Endothelial cell (in vitro differentiated cells): ENCODE measurements at regions not wholly inside any gene's neighbourhood (a gene's known extent, or its start where the extent isn't known, plus 50 kb on each side); places are given as distances from the start of the nearest gene placed in this dataset.

Experiments
- DNase-seq: peaks from one replicate; pipeline ENCODE4 v3.0.0; 2021; ENCODE audit warnings: low spot score
- H3K27ac Mint-ChIP-seq: one replicate; pipeline ENCODE4 v1.8.0; 2021; ENCODE audit warnings: mixed read lengths, inconsistent platforms; ENCODE audit not compliant: unreplicated experiment
- H3K27me3 Mint-ChIP-seq: one replicate; pipeline ENCODE4 v1.8.0; 2021; ENCODE audit warnings: mild to moderate bottlenecking, moderate library complexity, mixed read lengths, inconsistent platforms; ENCODE audit not compliant: unreplicated experiment
- H3K36me3 Mint-ChIP-seq: one replicate; pipeline ENCODE4 v1.8.0; 2021; ENCODE audit warnings: mild to moderate bottlenecking, low read depth, mixed read lengths, inconsistent platforms; ENCODE audit not compliant: unreplicated experiment
- H3K4me1 Mint-ChIP-seq: one replicate; pipeline ENCODE4 v1.8.0; 2021; ENCODE audit warnings: mild to moderate bottlenecking, mixed read lengths, inconsistent platforms; ENCODE audit not compliant: unreplicated experiment
- H3K4me3 Mint-ChIP-seq: one replicate; pipeline ENCODE4 v1.8.0; 2021; ENCODE audit warnings: mild to moderate bottlenecking, mixed read lengths, inconsistent platforms; ENCODE audit not compliant: unreplicated experiment
- H3K9me3 Mint-ChIP-seq: one replicate; pipeline ENCODE4 v1.8.0; 2021; ENCODE audit warnings: mixed read lengths, inconsistent platforms; ENCODE audit not compliant: unreplicated experiment
- CTCF ChIP-seq: fragments of 200-600 bp; sonication (generic); IDR thresholded peaks from one replicate; pipeline ENCODE4 v1.5.0; 2021; ENCODE audit warnings: antibody characterized with exemption; ENCODE audit not compliant: unreplicated experiment

GRCh38 chr5:30878746-30879145, 314.7 kb upstream of the CDH6 start:
- no peak overlapping the region for H3K27ac Mint-ChIP-seq
- H3K4me3 Mint-ChIP-seq = no peak overlapping the region

GRCh38 chr5:30878296-30878695, 315.2 kb upstream of the CDH6 start:
- Mint-ChIP-seq H3K36me3 (no peaks in the 10 kb centered on the region), H3K9me3 (no peaks in the 10 kb centered on the region), H3K4me1 (no peaks in the 10 kb centered on the region), H3K27ac (no peak overlapping the region), H3K4me3 (no peak overlapping the region), H3K27me3 (no peaks in the 10 kb centered on the region)
- no peak for DNase-seq
- TF ChIP-seq CTCF = no peak

More at GRCh38 chr5:30878746-30879145, 314.7 kb upstream of the CDH6 start:
- no peaks in the 10 kb centered on the region for H3K27me3 Mint-ChIP-seq
- no peak for TF ChIP-seq CTCF
- no peak for DNase-seq
- no peaks in the 10 kb centered on the region for H3K9me3 Mint-ChIP-seq
- H3K36me3 Mint-ChIP-seq = no peaks in the 10 kb centered on the region
- no peaks in the 10 kb centered on the region for H3K4me1 Mint-ChIP-seq

GRCh38 chr5:30874241-30875034, 319.0 kb upstream of the CDH6 start:
- DNase-seq = no peak
- Mint-ChIP-seq H3K27ac (no peak overlapping the region), H3K27me3 (no peaks in the 10 kb centered on the region), H3K36me3 (no peaks in the 10 kb centered on the region), H3K9me3 (no peaks in the 10 kb centered on the region), H3K4me3 (no peak overlapping the region), H3K4me1 (no peaks in the 10 kb centered on the region)
- no peak for TF ChIP-seq CTCF

- DNase-seq = no peak
- TF ChIP-seq CTCF = no peak
- Mint-ChIP-seq H3K9me3 (no peaks in the 10 kb centered on the region), H3K4me1 (no peaks in the 10 kb centered on the region), H3K27ac (no peak overlapping the region), H3K27me3 (no peaks in the 10 kb centered on the region), H3K36me3 (no peaks in the 10 kb centered on the region), H3K4me3 (no peak overlapping the region)
Observed at GRCh38 chr5:30871196-30871595, 322.3 kb upstream of the CDH6 start.

GRCh38 chr5:30867711-30868110, 325.8 kb upstream of the CDH6 start:
- H3K36me3 Mint-ChIP-seq = no peaks in the 10 kb centered on the region
- no peak for DNase-seq
- H3K27me3 Mint-ChIP-seq = no peaks in the 10 kb centered on the region
- H3K9me3 Mint-ChIP-seq = no peaks in the 10 kb centered on the region
- H3K27ac Mint-ChIP-seq = no peak overlapping the region
- no peaks in the 10 kb centered on the region for H3K4me1 Mint-ChIP-seq
- no peak for TF ChIP-seq CTCF
- no peak overlapping the region for H3K4me3 Mint-ChIP-seq
